ENCODE measurements at regions not wholly inside any gene's neighbourhood (a gene's known extent, or its start where the extent isn't known, plus 50 kb on each side); places are given as distances from the start of the nearest gene placed in this dataset.

GRCh38 chr20:22339946-22340345 is 244.4 kb downstream of the FOXA2 start:
- no peak overlapping the region for H3K4ac ChIP-seq (replicated peaks; ENCODE audit: insufficient read length, low read depth, low read length)
- POLR2A ChIA-PET (ENCODE audit: partially characterized antibody), result no interaction called here
- H3K79me2 ChIP-seq (ENCODE audit: control insufficient read depth in 1 of 2, insufficient read depth in 2 of 2, low read length in 2 of 2), result no peaks in the 10 kb centered on the region
- H3K23ac ChIP-seq (ENCODE audit: insufficient read length), result no peak overlapping the region
- H3K79me1 ChIP-seq (ENCODE audit: low read depth, low read length), result no peaks in the 10 kb centered on the region
- no peaks in the 10 kb centered on the region for H3K23me2 ChIP-seq (ENCODE audit: low read depth, low read length)
- no peaks in the 10 kb centered on the region for H3K9me3 ChIP-seq (ENCODE audit: insufficient read depth in 2 of 2, low read depth in 1 of 2, low read length in 1 of 2)
- TF ChIP-seq MAX (IDR thresholded peaks at IDR 0.05) (no peak), CREB1 (IDR thresholded peaks at IDR 0.05) (no peak), SIN3A (conservative IDR thresholded peaks at IDR 0.05 in 1 of 2, IDR thresholded peaks at IDR 0.05 in 1 of 2; ENCODE audit: low read depth in 1 of 2, low read length in 2 of 2) (no peak), RNF2 (IDR thresholded peaks at IDR 0.05; ENCODE audit: borderline replicate concordance, low read depth, low read length, missing control alignments, poor library complexity, severe bottlenecking) (no peak), RFX5 (IDR thresholded peaks at IDR 0.05; ENCODE audit: borderline replicate concordance, low read depth, low read length) (no peak), KDM5A (IDR thresholded peaks at IDR 0.05; ENCODE audit: low read length) (no peak), KDM4A (IDR thresholded peaks at IDR 0.05; ENCODE audit: low read depth, low read length, severe bottlenecking) (no peak), NRF1 (IDR thresholded peaks at IDR 0.05; ENCODE audit: low read depth, low read length) (no peak), CBX5 (IDR thresholded peaks at IDR 0.05; ENCODE audit: low read depth, low read length) (no peak), CBX8 (IDR thresholded peaks at IDR 0.05; ENCODE audit: borderline replicate concordance, low read depth, low read length) (no peak), HDAC6 (IDR thresholded peaks at IDR 0.05; ENCODE audit: low read depth, low read length) (no peak), JUND (IDR thresholded peaks at IDR 0.05; ENCODE audit: low read length) (no peak), KDM1A (IDR thresholded peaks at IDR 0.05; ENCODE audit: borderline replicate concordance, low read length) (no peak)
- no peak overlapping the region for H2BK15ac ChIP-seq (ENCODE audit: low read length)
- H2AFZ ChIP-seq (ENCODE audit: low read length), result no peak overlapping the region
- CTCF ChIA-PET (ENCODE audit: partially characterized antibody), result interaction anchor here (0.7 to 6.6 kb wide), 19 partner anchors 11 to 356 kb away, joined by 3 to 140 read pairs (median 6); partner anchors contain the start of gene FOXA2
- H4K5ac ChIP-seq (ENCODE audit: insufficient read length, low read depth, low read length), result no peak overlapping the region
- no peak overlapping the region for H3K9ac ChIP-seq (replicated peaks in 1 of 4; ENCODE audit: extremely low read depth in 1 of 4, low read depth in 3 of 4, low read length in 3 of 4)
- H3K27ac ChIP-seq (ENCODE audit: low read depth, low read length), result no peak overlapping the region
- no peak overlapping the region for H3K18ac ChIP-seq (ENCODE audit: extremely low read depth, low read length)
- FAIRE-seq, result no peak
- no peak overlapping the region for H3K56ac ChIP-seq (replicated peaks; ENCODE audit: insufficient read length, low read depth, low read length)
- no peak overlapping the region for H2BK12ac ChIP-seq (ENCODE audit: low read depth, low read length)
- H3K4me1 ChIP-seq (replicated peaks in 1 of 4; ENCODE audit: control insufficient read depth in 3 of 4, insufficient read depth in 4 of 4, low read length in 3 of 4), result no peaks in the 10 kb centered on the region
- H2BK20ac ChIP-seq (ENCODE audit: low read length), result no peak overlapping the region
- H3K27me3 ChIP-seq (replicated peaks in 1 of 4; ENCODE audit: control insufficient read depth in 3 of 4, extremely low read depth in 1 of 4, insufficient read depth in 3 of 4, low read length in 3 of 4), result peaks cover 0 to 7% (median 0%) of the 10 kb centered on the region in 4 experiments; a peak in 2 of 7 replicates
- H3K4me2 ChIP-seq (ENCODE audit: insufficient read depth in 1 of 2, low read depth in 2 of 2, low read length in 2 of 2), result no peak overlapping the region
- H4K20me1 ChIP-seq (replicated peaks in 1 of 2; ENCODE audit: control insufficient read depth in 1 of 2, insufficient read depth in 2 of 2, low read length in 2 of 2), result no peaks in the 10 kb centered on the region
- WGBS, 2 experiments (ENCODE audit: extremely low coverage in 1 of 2, insufficient coverage in 1 of 2, insufficient read length in 1 of 2, insufficient replicate concordance in 2 of 2, low coverage in 1 of 2, low lambda C conversion rate in 2 of 2, missing lambda C conversion rate in 1 of 2), result 82% methylated on average over 5 of the region's 5 CpGs; no CpG with 5 or more reads in 1 of the 2 experiments
- H3K14ac ChIP-seq (ENCODE audit: insufficient read length), result no peak overlapping the region
- H2BK5ac ChIP-seq (ENCODE audit: low read depth, low read length), result no peak overlapping the region
- H2AK5ac ChIP-seq (ENCODE audit: low read depth, low read length), result no peak overlapping the region
- no peak overlapping the region for H4K91ac ChIP-seq (replicated peaks; ENCODE audit: insufficient read length, low read length)
- DNase-seq (ENCODE audit: low read depth in 1 of 2, low spot score in 2 of 2), result no peak
- H2BK120ac ChIP-seq (replicated peaks; ENCODE audit: low read depth, low read length), result no peak overlapping the region
- H4K8ac ChIP-seq (ENCODE audit: extremely low read depth, insufficient read depth, low read length), result no peak overlapping the region
- no peak overlapping the region for H3K4me3 ChIP-seq (ENCODE audit: extremely low read depth in 1 of 4, insufficient read depth in 2 of 4, low read depth in 3 of 4, low read length in 4 of 4)
- H3K36me3 ChIP-seq (ENCODE audit: control insufficient read depth in 2 of 4, insufficient read depth in 4 of 4, low read length in 3 of 4), result no peaks in the 10 kb centered on the region

Measured in H1 (cell line).